WTC11 (cell line): ENCODE measurements at regions not wholly inside any gene's neighbourhood (a gene's known extent, or its start where the extent isn't known, plus 50 kb on each side); places are given as distances from the start of the nearest gene placed in this dataset.

Source experiments
- ATAC-seq: fragments of 200-7000 bp; cut with Tn5 transposase; 2 replicates; pipeline ENCODE4 v1.10.0; 2021; ENCODE audit warnings: mild to moderate bottlenecking, moderate library complexity
- CTCF ChIA-PET: fragments of 300-600 bp; sonication (Branson Sonifier 250); formaldehyde crosslinking; loops from one replicate; lab custom pipeline; 2021; ENCODE audit warnings: antibody characterized with exemption; lab: Charles Lee
- POLR2A ChIA-PET: fragments of 350-600 bp; sonication (Branson Sonifier 250); formaldehyde crosslinking; loops from one replicate; lab custom pipeline; 2021; ENCODE audit warnings: antibody characterized with exemption; lab: Charles Lee
- DNase-seq: peaks from one replicate; pipeline ENCODE4 v3.0.0; 2021; ENCODE audit warnings: low spot score
- H3K27ac Mint-ChIP-seq: 2 replicates; pipeline ENCODE4 v1.8.0; 2021; ENCODE audit warnings: mixed read lengths
- H3K27me3 Mint-ChIP-seq: 2 replicates; pipeline ENCODE4 v1.8.0; 2021; ENCODE audit warnings: low read depth, mild to moderate bottlenecking, moderate library complexity, mixed read lengths
- H3K36me3 Mint-ChIP-seq: 2 replicates; pipeline ENCODE4 v1.8.0; 2021; ENCODE audit warnings: mixed read lengths
- H3K4me1 Mint-ChIP-seq: 2 replicates; pipeline ENCODE4 v1.8.0; 2022; ENCODE audit warnings: mixed read lengths
- H3K4me3 Mint-ChIP-seq: 2 replicates; pipeline ENCODE4 v1.8.0; 2021; ENCODE audit warnings: mild to moderate bottlenecking, moderate library complexity, mixed read lengths
- H3K9me3 Mint-ChIP-seq: 2 replicates; pipeline ENCODE4 v1.8.0; 2021; ENCODE audit warnings: mixed read lengths
- ATF2 ChIP-seq: sonication (generic); formaldehyde crosslinking; IDR thresholded peaks from 2 replicates; pipeline ENCODE4 v1.8.1; 2022; ENCODE audit warnings: low read depth, missing genetic modification reagents, borderline replicate concordance
- CREM ChIP-seq: sonication (generic); formaldehyde crosslinking; IDR thresholded peaks from 2 replicates; pipeline ENCODE4 v1.8.1; 2022; ENCODE audit warnings: mild to moderate bottlenecking, missing genetic modification reagents, moderate library complexity
- ELF4 ChIP-seq: sonication (generic); formaldehyde crosslinking; IDR thresholded peaks from 2 replicates; pipeline ENCODE4 v1.8.1; 2022; ENCODE audit warnings: low read depth, mild to moderate bottlenecking, moderate library complexity, missing genetic modification reagents
- ETV6 ChIP-seq: sonication (generic); formaldehyde crosslinking; IDR thresholded peaks from 2 replicates; pipeline ENCODE4 v1.8.1; 2022; ENCODE audit warnings: mild to moderate bottlenecking, missing genetic modification reagents
- FOXP4 ChIP-seq: sonication (generic); formaldehyde crosslinking; IDR thresholded peaks from 2 replicates; pipeline ENCODE4 v1.8.0; 2022; ENCODE audit warnings: mild to moderate bottlenecking, missing genetic modification reagents
- HMGXB4 ChIP-seq: sonication (generic); formaldehyde crosslinking; IDR thresholded peaks from 2 replicates; pipeline ENCODE4 v1.8.1; 2023; ENCODE audit warnings: mild to moderate bottlenecking, moderate library complexity, missing genetic modification reagents
- IRF1 ChIP-seq: sonication (generic); formaldehyde crosslinking; IDR thresholded peaks from 2 replicates; pipeline ENCODE4 v1.8.0; 2023; ENCODE audit warnings: missing genetic modification reagents
- JUN ChIP-seq: sonication (generic); formaldehyde crosslinking; IDR thresholded peaks from 2 replicates; pipeline ENCODE4 v1.8.0; 2023; ENCODE audit warnings: mild to moderate bottlenecking, missing genetic modification reagents
- MLX ChIP-seq: sonication (generic); formaldehyde crosslinking; IDR thresholded peaks from 2 replicates; pipeline ENCODE4 v1.8.1; 2023; ENCODE audit warnings: mild to moderate bottlenecking, missing genetic modification reagents, moderate library complexity
- MXD4 ChIP-seq: fragments of 250-450 bp; sonication (Bioruptor Pico); IDR thresholded peaks from 2 replicates; pipeline ENCODE4 v1.8.0; 2021; ENCODE audit warnings: mild to moderate bottlenecking, moderate library complexity, borderline replicate concordance
- NR2C2 ChIP-seq: sonication (generic); formaldehyde crosslinking; IDR thresholded peaks from 2 replicates; pipeline ENCODE4 v1.8.0; 2022; ENCODE audit warnings: mild to moderate bottlenecking, missing genetic modification reagents
- NR3C1 ChIP-seq: sonication (generic); formaldehyde crosslinking; conservative IDR thresholded peaks from 2 replicates; pipeline ENCODE4 v1.8.1; 2023; ENCODE audit warnings: low read depth, mild to moderate bottlenecking, missing genetic modification reagents
- PREB ChIP-seq: sonication (generic); formaldehyde crosslinking; IDR thresholded peaks from 2 replicates; pipeline ENCODE4 v1.8.1; 2022; ENCODE audit warnings: mild to moderate bottlenecking, missing genetic modification reagents, moderate library complexity, borderline replicate concordance
- PRRX2 ChIP-seq: fragments of 250-450 bp; sonication (Bioruptor Pico); IDR thresholded peaks from 2 replicates; pipeline ENCODE4 v1.8.0; 2021; ENCODE audit warnings: mild to moderate bottlenecking
- SOX15 ChIP-seq: fragments of 250-450 bp; sonication (Bioruptor Pico); IDR thresholded peaks from 2 replicates; pipeline ENCODE4 v1.9.0; 2021; ENCODE audit warnings: mild to moderate bottlenecking
- TEAD1 ChIP-seq: sonication (generic); formaldehyde crosslinking; IDR thresholded peaks from 2 replicates; pipeline ENCODE4 v1.8.0; 2022; ENCODE audit warnings: mild to moderate bottlenecking, missing genetic modification reagents
- TP53 ChIP-seq: sonication (generic); formaldehyde crosslinking; IDR thresholded peaks from 2 replicates; pipeline ENCODE4 v1.8.1; 2023; ENCODE audit warnings: mild to moderate bottlenecking, missing genetic modification reagents
- USF2 ChIP-seq: sonication (generic); formaldehyde crosslinking; IDR thresholded peaks from 2 replicates; pipeline ENCODE4 v1.8.1; 2023; ENCODE audit warnings: mild to moderate bottlenecking, missing genetic modification reagents, moderate library complexity
- ZNF138 ChIP-seq: sonication (generic); formaldehyde crosslinking; conservative IDR thresholded peaks from 2 replicates; pipeline ENCODE4 v1.8.1; 2022; ENCODE audit warnings: mild to moderate bottlenecking, moderate library complexity, missing genetic modification reagents
- ZNF281 ChIP-seq: sonication (generic); formaldehyde crosslinking; IDR thresholded peaks from 2 replicates; pipeline ENCODE4 v1.8.0; 2023; ENCODE audit warnings: mild to moderate bottlenecking, missing genetic modification reagents

- ChIA-PET CTCF (no interaction called here), POLR2A (no interaction called here)
- Mint-ChIP-seq H3K4me3 (no peak overlapping the region), H3K36me3 (no peaks in the 10 kb centered on the region), H3K27me3 (no peaks in the 10 kb centered on the region), H3K27ac (no peak overlapping the region), H3K4me1 (no peaks in the 10 kb centered on the region), H3K9me3 (no peaks in the 10 kb centered on the region)
- DNase-seq (no peak), ATAC-seq (no peak)
- TF ChIP-seq FOXP4 (CRISPR knock-in tag) (no peak), ZNF138 (CRISPR knock-in tag) (no peak), ZNF281 (no peak), MLX (CRISPR knock-in tag) (no peak), NR3C1 (CRISPR knock-in tag) (no peak), ELF4 (CRISPR knock-in tag) (no peak), IRF1 (no peak), CREM (CRISPR knock-in tag) (no peak), TP53 (no peak), PREB (no peak)
Measured at GRCh38 chr12:87804386-87804785, 224.8 kb downstream of the C12orf50 start.

- TF ChIP-seq USF2 (CRISPR knock-in tag) (no peak), PRRX2 (CRISPR knock-in tag) (no peak)
- H3K27ac Mint-ChIP-seq, result no peak overlapping the region
- ChIA-PET CTCF (no interaction called here), POLR2A (no interaction called here)
- no peaks in the 10 kb centered on the region for H3K36me3 Mint-ChIP-seq
- no peak for DNase-seq
- ATAC-seq, result no peak
- H3K4me3 Mint-ChIP-seq, result no peak overlapping the region
- H3K27me3 Mint-ChIP-seq, result no peaks in the 10 kb centered on the region
- no peaks in the 10 kb centered on the region for H3K9me3 Mint-ChIP-seq
- H3K4me1 Mint-ChIP-seq, result no peaks in the 10 kb centered on the region
Measured at GRCh38 chr12:87802721-87803011, 226.5 kb downstream of the C12orf50 start.

- DNase-seq (no peak), ATAC-seq (no peak)
- H3K4me1 Mint-ChIP-seq, result no peaks in the 10 kb centered on the region
- ChIA-PET POLR2A (no interaction called here), CTCF (no interaction called here)
- no peaks in the 10 kb centered on the region for H3K36me3 Mint-ChIP-seq
- H3K27me3 Mint-ChIP-seq, result no peaks in the 10 kb centered on the region
- H3K4me3 Mint-ChIP-seq, result no peak overlapping the region
- H3K9me3 Mint-ChIP-seq, result no peaks in the 10 kb centered on the region
- no peak overlapping the region for H3K27ac Mint-ChIP-seq
- TF ChIP-seq NR2C2 (CRISPR knock-in tag) (no peak), MXD4 (CRISPR knock-in tag) (no peak), ETV6 (CRISPR knock-in tag) (no peak), SOX15 (CRISPR knock-in tag) (no peak), JUN (CRISPR knock-in tag) (no peak), TEAD1 (CRISPR knock-in tag) (no peak), ATF2 (CRISPR knock-in tag) (no peak), HMGXB4 (no peak)
Measured at GRCh38 chr12:87801860-87802720, 227.1 kb downstream of the C12orf50 start.
